HG02588 (cell line): ENCODE measurements at regions not wholly inside any gene's neighbourhood (a gene's known extent, or its start where the extent isn't known, plus 50 kb on each side); places are given as distances from the start of the nearest gene placed in this dataset.

Source experiments
- ATAC-seq: cut with Tn5 transposase; IDR thresholded peaks from one replicate; pipeline ENCODE4 v1.9.1; 2021; ENCODE audit warnings: mild to moderate bottlenecking, moderate library complexity; ENCODE audit not compliant: unreplicated experiment

GRCh38 chr4:16278178-16278577, 51.9 kb upstream of the TAPT1 start:
- ATAC-seq: no peak
